WTC11 (cell line): ENCODE measurements at regions not wholly inside any gene's neighbourhood (a gene's known extent, or its start where the extent isn't known, plus 50 kb on each side); places are given as distances from the start of the nearest gene placed in this dataset.

Source experiments
- ATAC-seq: fragments of 200-7000 bp; cut with Tn5 transposase; 2 replicates; pipeline ENCODE4 v1.10.0; 2021; ENCODE audit warnings: mild to moderate bottlenecking, moderate library complexity
- CTCF ChIA-PET: fragments of 300-600 bp; sonication (Branson Sonifier 250); formaldehyde crosslinking; loops from one replicate; lab custom pipeline; 2021; ENCODE audit warnings: antibody characterized with exemption; lab: Charles Lee
- POLR2A ChIA-PET: fragments of 350-600 bp; sonication (Branson Sonifier 250); formaldehyde crosslinking; loops from one replicate; lab custom pipeline; 2021; ENCODE audit warnings: antibody characterized with exemption; lab: Charles Lee
- DNase-seq: peaks from one replicate; pipeline ENCODE4 v3.0.0; 2021; ENCODE audit warnings: low spot score
- H3K27ac Mint-ChIP-seq: 2 replicates; pipeline ENCODE4 v1.8.0; 2021; ENCODE audit warnings: mixed read lengths
- H3K27me3 Mint-ChIP-seq: 2 replicates; pipeline ENCODE4 v1.8.0; 2021; ENCODE audit warnings: low read depth, mild to moderate bottlenecking, moderate library complexity, mixed read lengths
- H3K36me3 Mint-ChIP-seq: 2 replicates; pipeline ENCODE4 v1.8.0; 2021; ENCODE audit warnings: mixed read lengths
- H3K4me1 Mint-ChIP-seq: 2 replicates; pipeline ENCODE4 v1.8.0; 2022; ENCODE audit warnings: mixed read lengths
- H3K4me3 Mint-ChIP-seq: 2 replicates; pipeline ENCODE4 v1.8.0; 2021; ENCODE audit warnings: mild to moderate bottlenecking, moderate library complexity, mixed read lengths
- H3K9me3 Mint-ChIP-seq: 2 replicates; pipeline ENCODE4 v1.8.0; 2021; ENCODE audit warnings: mixed read lengths
- CBFB ChIP-seq: sonication (generic); formaldehyde crosslinking; IDR thresholded peaks from 2 replicates; pipeline ENCODE4 v1.8.1; 2022; ENCODE audit warnings: mild to moderate bottlenecking, low read depth, missing genetic modification reagents
- FOXP1 ChIP-seq: sonication (generic); formaldehyde crosslinking; IDR thresholded peaks from 2 replicates; pipeline ENCODE4 v1.8.0; 2022; ENCODE audit warnings: missing genetic modification reagents, mild to moderate bottlenecking, moderate library complexity, borderline replicate concordance
- MYBL2 ChIP-seq: sonication (generic); formaldehyde crosslinking; IDR thresholded peaks from 2 replicates; pipeline ENCODE4 v1.8.1; 2023; ENCODE audit warnings: mild to moderate bottlenecking, moderate library complexity, missing genetic modification reagents
- NFATC4 ChIP-seq: fragments of 250-450 bp; sonication (Bioruptor Pico); IDR thresholded peaks from 2 replicates; pipeline ENCODE4 v1.9.0; 2021; ENCODE audit warnings: mild to moderate bottlenecking
- NFYB ChIP-seq: sonication (generic); formaldehyde crosslinking; conservative IDR thresholded peaks from 2 replicates; pipeline ENCODE4 v1.8.0; 2022; ENCODE audit warnings: low read depth, missing genetic modification reagents
- RORB ChIP-seq: fragments of 250-450 bp; sonication (Bioruptor Pico); IDR thresholded peaks from 2 replicates; pipeline ENCODE4 v1.9.0; 2021; ENCODE audit warnings: mild to moderate bottlenecking
- ZBTB21 ChIP-seq: sonication (generic); formaldehyde crosslinking; IDR thresholded peaks from 2 replicates; pipeline ENCODE4 v1.8.1; 2023; ENCODE audit warnings: mild to moderate bottlenecking, missing genetic modification reagents, borderline replicate concordance
- ZNF121 ChIP-seq: sonication (generic); formaldehyde crosslinking; IDR thresholded peaks from 2 replicates; pipeline ENCODE4 v1.8.0; 2023; ENCODE audit warnings: missing genetic modification reagents
- ZNF317 ChIP-seq: sonication (generic); formaldehyde crosslinking; IDR thresholded peaks from 2 replicates; pipeline ENCODE4 v1.8.1; 2023; ENCODE audit warnings: low read depth, mild to moderate bottlenecking, moderate library complexity, missing genetic modification reagents, borderline replicate concordance
- ZNF671 ChIP-seq: fragments of 250-450 bp; sonication (Bioruptor Pico); IDR thresholded peaks from 2 replicates; pipeline ENCODE4 v1.8.0; 2021; ENCODE audit warnings: mild to moderate bottlenecking
- TF ChIP-seq, protein P1 (sequence below): sonication (generic); formaldehyde crosslinking; IDR thresholded peaks from 2 replicates; pipeline ENCODE4 v1.8.1; 2023; ENCODE audit warnings: mild to moderate bottlenecking, missing genetic modification reagents
- TF ChIP-seq, protein P2 (sequence below): sonication (generic); formaldehyde crosslinking; conservative IDR thresholded peaks from 2 replicates; pipeline ENCODE4 v1.8.1; 2023; ENCODE audit warnings: mild to moderate bottlenecking, low read depth, missing genetic modification reagents, moderate library complexity
- TF ChIP-seq, protein P3 (sequence below): sonication (generic); formaldehyde crosslinking; IDR thresholded peaks from 2 replicates; pipeline ENCODE4 v1.8.1; 2022; ENCODE audit warnings: low read depth, mild to moderate bottlenecking, moderate library complexity, missing genetic modification reagents, borderline replicate concordance
- TF ChIP-seq, protein P4 (sequence below): fragments of 250-450 bp; sonication (Bioruptor Pico); IDR thresholded peaks from 2 replicates; pipeline ENCODE4 v2.1.2; 2022; ENCODE audit warnings: mild to moderate bottlenecking, moderate library complexity
- TF ChIP-seq, protein P5 (sequence below): sonication (generic); formaldehyde crosslinking; IDR thresholded peaks from 2 replicates; pipeline ENCODE4 v1.8.1; 2022; ENCODE audit warnings: mild to moderate bottlenecking, missing genetic modification reagents, moderate library complexity, borderline replicate concordance
- TF ChIP-seq, protein P6 (sequence below): fragments of 250-450 bp; sonication (Bioruptor Pico); IDR thresholded peaks from 2 replicates; pipeline ENCODE4 v1.9.0; 2021; ENCODE audit warnings: mild to moderate bottlenecking
- TF ChIP-seq, protein P7 (sequence below): fragments of 250-450 bp; sonication (Bioruptor Pico); IDR thresholded peaks from 2 replicates; pipeline ENCODE4 v1.9.0; 2021; ENCODE audit warnings: mild to moderate bottlenecking, borderline replicate concordance
- TF ChIP-seq, protein P8 (sequence below): sonication (generic); formaldehyde crosslinking; IDR thresholded peaks from 2 replicates; pipeline ENCODE4 v1.8.0; 2023; ENCODE audit warnings: missing genetic modification reagents

DNA sequence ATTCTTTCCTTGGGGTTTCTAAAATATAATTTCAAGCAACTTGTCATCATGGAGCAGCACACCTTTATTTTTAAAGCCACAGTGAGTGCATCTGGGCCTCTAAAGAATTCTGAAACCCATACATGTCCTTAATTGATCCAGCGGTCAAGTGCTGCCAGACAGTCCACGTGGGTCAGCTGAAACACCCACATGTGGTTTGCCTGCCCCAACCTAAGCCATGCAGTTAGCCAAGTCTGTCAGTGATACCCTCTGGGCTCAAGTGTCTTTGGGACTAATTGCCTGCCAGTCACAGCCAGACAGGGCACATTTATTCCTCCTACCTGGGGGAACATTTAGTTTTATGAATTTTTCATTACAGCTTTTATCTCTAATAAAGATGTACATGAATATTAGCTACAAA is 291.4 kb upstream of the SLC30A5 start:
- TF ChIP-seq FOXP1 (no peak), ZNF317 (CRISPR knock-in tag) (no peak), CBFB (CRISPR knock-in tag) (no peak), ZNF121 (CRISPR knock-in tag) (no peak), ZNF671 (CRISPR knock-in tag) (no peak), RORB (no peak), NFATC4 (no peak), NFYB (CRISPR knock-in tag) (no peak), MYBL2 (CRISPR knock-in tag) (no peak)
- TF ChIP-seq, protein P1, sequence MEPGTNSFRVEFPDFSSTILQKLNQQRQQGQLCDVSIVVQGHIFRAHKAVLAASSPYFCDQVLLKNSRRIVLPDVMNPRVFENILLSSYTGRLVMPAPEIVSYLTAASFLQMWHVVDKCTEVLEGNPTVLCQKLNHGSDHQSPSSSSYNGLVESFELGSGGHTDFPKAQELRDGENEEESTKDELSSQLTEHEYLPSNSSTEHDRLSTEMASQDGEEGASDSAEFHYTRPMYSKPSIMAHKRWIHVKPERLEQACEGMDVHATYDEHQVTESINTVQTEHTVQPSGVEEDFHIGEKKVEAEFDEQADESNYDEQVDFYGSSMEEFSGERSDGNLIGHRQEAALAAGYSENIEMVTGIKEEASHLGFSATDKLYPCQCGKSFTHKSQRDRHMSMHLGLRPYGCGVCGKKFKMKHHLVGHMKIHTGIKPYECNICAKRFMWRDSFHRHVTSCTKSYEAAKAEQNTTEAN (CRISPR knock-in tag): no peak
- TF ChIP-seq, protein P2, sequence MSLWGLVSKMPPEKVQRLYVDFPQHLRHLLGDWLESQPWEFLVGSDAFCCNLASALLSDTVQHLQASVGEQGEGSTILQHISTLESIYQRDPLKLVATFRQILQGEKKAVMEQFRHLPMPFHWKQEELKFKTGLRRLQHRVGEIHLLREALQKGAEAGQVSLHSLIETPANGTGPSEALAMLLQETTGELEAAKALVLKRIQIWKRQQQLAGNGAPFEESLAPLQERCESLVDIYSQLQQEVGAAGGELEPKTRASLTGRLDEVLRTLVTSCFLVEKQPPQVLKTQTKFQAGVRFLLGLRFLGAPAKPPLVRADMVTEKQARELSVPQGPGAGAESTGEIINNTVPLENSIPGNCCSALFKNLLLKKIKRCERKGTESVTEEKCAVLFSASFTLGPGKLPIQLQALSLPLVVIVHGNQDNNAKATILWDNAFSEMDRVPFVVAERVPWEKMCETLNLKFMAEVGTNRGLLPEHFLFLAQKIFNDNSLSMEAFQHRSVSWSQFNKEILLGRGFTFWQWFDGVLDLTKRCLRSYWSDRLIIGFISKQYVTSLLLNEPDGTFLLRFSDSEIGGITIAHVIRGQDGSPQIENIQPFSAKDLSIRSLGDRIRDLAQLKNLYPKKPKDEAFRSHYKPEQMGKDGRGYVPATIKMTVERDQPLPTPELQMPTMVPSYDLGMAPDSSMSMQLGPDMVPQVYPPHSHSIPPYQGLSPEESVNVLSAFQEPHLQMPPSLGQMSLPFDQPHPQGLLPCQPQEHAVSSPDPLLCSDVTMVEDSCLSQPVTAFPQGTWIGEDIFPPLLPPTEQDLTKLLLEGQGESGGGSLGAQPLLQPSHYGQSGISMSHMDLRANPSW (CRISPR knock-in tag): no peak
- TF ChIP-seq, protein P3, sequence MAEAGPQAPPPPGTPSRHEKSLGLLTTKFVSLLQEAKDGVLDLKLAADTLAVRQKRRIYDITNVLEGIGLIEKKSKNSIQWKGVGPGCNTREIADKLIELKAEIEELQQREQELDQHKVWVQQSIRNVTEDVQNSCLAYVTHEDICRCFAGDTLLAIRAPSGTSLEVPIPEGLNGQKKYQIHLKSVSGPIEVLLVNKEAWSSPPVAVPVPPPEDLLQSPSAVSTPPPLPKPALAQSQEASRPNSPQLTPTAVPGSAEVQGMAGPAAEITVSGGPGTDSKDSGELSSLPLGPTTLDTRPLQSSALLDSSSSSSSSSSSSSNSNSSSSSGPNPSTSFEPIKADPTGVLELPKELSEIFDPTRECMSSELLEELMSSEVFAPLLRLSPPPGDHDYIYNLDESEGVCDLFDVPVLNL (CRISPR knock-in tag): no peak
- TF ChIP-seq, protein P4, sequence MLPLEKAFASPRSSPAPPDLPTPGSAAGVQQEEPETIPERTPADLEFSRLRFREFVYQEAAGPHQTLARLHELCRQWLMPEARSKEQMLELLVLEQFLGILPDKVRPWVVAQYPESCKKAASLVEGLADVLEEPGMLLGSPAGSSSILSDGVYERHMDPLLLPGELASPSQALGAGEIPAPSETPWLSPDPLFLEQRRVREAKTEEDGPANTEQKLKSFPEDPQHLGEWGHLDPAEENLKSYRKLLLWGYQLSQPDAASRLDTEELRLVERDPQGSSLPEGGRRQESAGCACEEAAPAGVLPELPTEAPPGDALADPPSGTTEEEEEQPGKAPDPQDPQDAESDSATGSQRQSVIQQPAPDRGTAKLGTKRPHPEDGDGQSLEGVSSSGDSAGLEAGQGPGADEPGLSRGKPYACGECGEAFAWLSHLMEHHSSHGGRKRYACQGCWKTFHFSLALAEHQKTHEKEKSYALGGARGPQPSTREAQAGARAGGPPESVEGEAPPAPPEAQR (CRISPR knock-in tag): no peak
- TF ChIP-seq, protein P5, sequence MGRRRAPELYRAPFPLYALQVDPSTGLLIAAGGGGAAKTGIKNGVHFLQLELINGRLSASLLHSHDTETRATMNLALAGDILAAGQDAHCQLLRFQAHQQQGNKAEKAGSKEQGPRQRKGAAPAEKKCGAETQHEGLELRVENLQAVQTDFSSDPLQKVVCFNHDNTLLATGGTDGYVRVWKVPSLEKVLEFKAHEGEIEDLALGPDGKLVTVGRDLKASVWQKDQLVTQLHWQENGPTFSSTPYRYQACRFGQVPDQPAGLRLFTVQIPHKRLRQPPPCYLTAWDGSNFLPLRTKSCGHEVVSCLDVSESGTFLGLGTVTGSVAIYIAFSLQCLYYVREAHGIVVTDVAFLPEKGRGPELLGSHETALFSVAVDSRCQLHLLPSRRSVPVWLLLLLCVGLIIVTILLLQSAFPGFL (CRISPR knock-in tag): no peak
- Mint-ChIP-seq H3K4me3 (no peak overlapping the region), H3K9me3 (peaks cover 23% of the 10 kb centered on the region), H3K4me1 (peaks cover 5% of the 10 kb centered on the region; the same call in 1 of the 2 replicates), H3K27me3 (no peaks in the 10 kb centered on the region), H3K27ac (no peak overlapping the region), H3K36me3 (peaks cover 9% of the 10 kb centered on the region)
- DNase-seq (no peak), ATAC-seq (no peak)
- CTCF ChIA-PET: no interaction called here
- POLR2A ChIA-PET: no interaction called here

DNA sequence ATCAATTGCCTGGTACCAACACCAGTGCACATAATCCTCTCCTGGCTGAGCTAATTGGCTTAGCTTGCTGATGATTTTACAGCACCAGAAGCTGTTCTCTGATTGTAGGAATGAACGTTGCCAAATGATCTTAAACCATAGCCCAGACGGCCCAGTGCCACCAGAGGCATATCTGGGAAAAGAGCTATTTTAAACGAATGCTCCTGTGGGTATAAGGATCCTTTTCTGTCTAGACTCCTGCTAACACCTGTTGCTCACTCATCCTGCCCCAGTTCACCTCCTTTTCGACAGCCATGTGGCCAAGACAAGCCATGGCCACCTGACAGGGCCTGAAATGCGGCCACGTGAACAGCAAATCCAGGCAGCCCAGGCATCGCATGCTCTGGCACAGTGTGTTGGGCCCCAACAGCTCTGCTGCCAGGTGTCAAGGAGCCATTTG is 289.9 kb upstream of the SLC30A5 start:
- POLR2A ChIA-PET: no interaction called here
- no peak for ATAC-seq
- TF ChIP-seq ZNF671 (CRISPR knock-in tag) (no peak), ZBTB21 (CRISPR knock-in tag) (no peak)
- TF ChIP-seq, protein P6, sequence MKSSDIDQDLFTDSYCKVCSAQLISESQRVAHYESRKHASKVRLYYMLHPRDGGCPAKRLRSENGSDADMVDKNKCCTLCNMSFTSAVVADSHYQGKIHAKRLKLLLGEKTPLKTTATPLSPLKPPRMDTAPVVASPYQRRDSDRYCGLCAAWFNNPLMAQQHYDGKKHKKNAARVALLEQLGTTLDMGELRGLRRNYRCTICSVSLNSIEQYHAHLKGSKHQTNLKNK (CRISPR knock-in tag): no peak
- TF ChIP-seq, protein P7, sequence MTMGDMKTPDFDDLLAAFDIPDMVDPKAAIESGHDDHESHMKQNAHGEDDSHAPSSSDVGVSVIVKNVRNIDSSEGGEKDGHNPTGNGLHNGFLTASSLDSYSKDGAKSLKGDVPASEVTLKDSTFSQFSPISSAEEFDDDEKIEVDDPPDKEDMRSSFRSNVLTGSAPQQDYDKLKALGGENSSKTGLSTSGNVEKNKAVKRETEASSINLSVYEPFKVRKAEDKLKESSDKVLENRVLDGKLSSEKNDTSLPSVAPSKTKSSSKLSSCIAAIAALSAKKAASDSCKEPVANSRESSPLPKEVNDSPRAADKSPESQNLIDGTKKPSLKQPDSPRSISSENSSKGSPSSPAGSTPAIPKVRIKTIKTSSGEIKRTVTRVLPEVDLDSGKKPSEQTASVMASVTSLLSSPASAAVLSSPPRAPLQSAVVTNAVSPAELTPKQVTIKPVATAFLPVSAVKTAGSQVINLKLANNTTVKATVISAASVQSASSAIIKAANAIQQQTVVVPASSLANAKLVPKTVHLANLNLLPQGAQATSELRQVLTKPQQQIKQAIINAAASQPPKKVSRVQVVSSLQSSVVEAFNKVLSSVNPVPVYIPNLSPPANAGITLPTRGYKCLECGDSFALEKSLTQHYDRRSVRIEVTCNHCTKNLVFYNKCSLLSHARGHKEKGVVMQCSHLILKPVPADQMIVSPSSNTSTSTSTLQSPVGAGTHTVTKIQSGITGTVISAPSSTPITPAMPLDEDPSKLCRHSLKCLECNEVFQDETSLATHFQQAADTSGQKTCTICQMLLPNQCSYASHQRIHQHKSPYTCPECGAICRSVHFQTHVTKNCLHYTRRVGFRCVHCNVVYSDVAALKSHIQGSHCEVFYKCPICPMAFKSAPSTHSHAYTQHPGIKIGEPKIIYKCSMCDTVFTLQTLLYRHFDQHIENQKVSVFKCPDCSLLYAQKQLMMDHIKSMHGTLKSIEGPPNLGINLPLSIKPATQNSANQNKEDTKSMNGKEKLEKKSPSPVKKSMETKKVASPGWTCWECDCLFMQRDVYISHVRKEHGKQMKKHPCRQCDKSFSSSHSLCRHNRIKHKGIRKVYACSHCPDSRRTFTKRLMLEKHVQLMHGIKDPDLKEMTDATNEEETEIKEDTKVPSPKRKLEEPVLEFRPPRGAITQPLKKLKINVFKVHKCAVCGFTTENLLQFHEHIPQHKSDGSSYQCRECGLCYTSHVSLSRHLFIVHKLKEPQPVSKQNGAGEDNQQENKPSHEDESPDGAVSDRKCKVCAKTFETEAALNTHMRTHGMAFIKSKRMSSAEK (CRISPR knock-in tag): no peak
- TF ChIP-seq, protein P2 (CRISPR knock-in tag): no peak
- TF ChIP-seq, protein P8, sequence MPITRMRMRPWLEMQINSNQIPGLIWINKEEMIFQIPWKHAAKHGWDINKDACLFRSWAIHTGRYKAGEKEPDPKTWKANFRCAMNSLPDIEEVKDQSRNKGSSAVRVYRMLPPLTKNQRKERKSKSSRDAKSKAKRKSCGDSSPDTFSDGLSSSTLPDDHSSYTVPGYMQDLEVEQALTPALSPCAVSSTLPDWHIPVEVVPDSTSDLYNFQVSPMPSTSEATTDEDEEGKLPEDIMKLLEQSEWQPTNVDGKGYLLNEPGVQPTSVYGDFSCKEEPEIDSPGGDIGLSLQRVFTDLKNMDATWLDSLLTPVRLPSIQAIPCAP (CRISPR knock-in tag): no peak

More for the DNA sequence above, 289.9 kb upstream of the SLC30A5 start:
- H3K27ac Mint-ChIP-seq: no peak overlapping the region; the same call in 1 of the 2 replicates
- DNase-seq: no peak
- H3K9me3 Mint-ChIP-seq: peaks cover 20% of the 10 kb centered on the region
- H3K36me3 Mint-ChIP-seq: peaks cover 9% of the 10 kb centered on the region
- H3K27me3 Mint-ChIP-seq: no peaks in the 10 kb centered on the region
- CTCF ChIA-PET: no interaction called here
- H3K4me1 Mint-ChIP-seq: peaks cover 5% of the 10 kb centered on the region; the same call in 1 of the 2 replicates
- no peak overlapping the region for H3K4me3 Mint-ChIP-seq
